ENCODE measurements at regions not wholly inside any gene's neighbourhood (a gene's known extent, or its start where the extent isn't known, plus 50 kb on each side); places are given as distances from the start of the nearest gene placed in this dataset.

GRCh38 chr2:4585057-4585635 lies 881.8 kb downstream of the DCDC2C start:
- TF ChIP-seq, protein P1, sequence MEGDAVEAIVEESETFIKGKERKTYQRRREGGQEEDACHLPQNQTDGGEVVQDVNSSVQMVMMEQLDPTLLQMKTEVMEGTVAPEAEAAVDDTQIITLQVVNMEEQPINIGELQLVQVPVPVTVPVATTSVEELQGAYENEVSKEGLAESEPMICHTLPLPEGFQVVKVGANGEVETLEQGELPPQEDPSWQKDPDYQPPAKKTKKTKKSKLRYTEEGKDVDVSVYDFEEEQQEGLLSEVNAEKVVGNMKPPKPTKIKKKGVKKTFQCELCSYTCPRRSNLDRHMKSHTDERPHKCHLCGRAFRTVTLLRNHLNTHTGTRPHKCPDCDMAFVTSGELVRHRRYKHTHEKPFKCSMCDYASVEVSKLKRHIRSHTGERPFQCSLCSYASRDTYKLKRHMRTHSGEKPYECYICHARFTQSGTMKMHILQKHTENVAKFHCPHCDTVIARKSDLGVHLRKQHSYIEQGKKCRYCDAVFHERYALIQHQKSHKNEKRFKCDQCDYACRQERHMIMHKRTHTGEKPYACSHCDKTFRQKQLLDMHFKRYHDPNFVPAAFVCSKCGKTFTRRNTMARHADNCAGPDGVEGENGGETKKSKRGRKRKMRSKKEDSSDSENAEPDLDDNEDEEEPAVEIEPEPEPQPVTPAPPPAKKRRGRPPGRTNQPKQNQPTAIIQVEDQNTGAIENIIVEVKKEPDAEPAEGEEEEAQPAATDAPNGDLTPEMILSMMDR (IDR thresholded peaks at IDR 0.05) = no peak
- no peak for TF ChIP-seq POLR2A (IDR thresholded peaks at IDR 0.05)

Data from lower leg skin (tissue), 3 donors.